Mesothelial cell of epicardium (in vitro differentiated cells): ENCODE measurements at regions not wholly inside any gene's neighbourhood (a gene's known extent, or its start where the extent isn't known, plus 50 kb on each side); places are given as distances from the start of the nearest gene placed in this dataset.
A peak's percentile ranks its signal among the peaks of the same experiment; 100 is the strongest.

ENCODE experiments used
- DNase-seq, 2 experiments: peaks; one replicate each; pipeline ENCODE4 v3.0.0; 2021; ENCODE audit warnings: low spot score in 2 of 2; ENCODE audit not compliant: unreplicated experiment in 2 of 2
- H3K27ac Mint-ChIP-seq: 2 replicates; pipeline ENCODE4 v1.8.0; 2021; ENCODE audit warnings: mixed read lengths
- H3K27me3 Mint-ChIP-seq: 2 replicates; pipeline ENCODE4 v1.8.0; 2021; ENCODE audit warnings: low read depth, mixed read lengths
- H3K36me3 Mint-ChIP-seq: 2 replicates; pipeline ENCODE4 v1.8.0; 2021; ENCODE audit warnings: mixed read lengths
- H3K4me1 Mint-ChIP-seq: 2 replicates; pipeline ENCODE4 v1.8.0; 2021; ENCODE audit warnings: mixed read lengths
- H3K4me3 Mint-ChIP-seq: 2 replicates; pipeline ENCODE4 v1.8.0; 2021; ENCODE audit warnings: mild to moderate bottlenecking, moderate library complexity, mixed read lengths
- H3K9me3 Mint-ChIP-seq: 2 replicates; pipeline ENCODE4 v1.8.0; 2021; ENCODE audit warnings: mixed read lengths
- CTCF ChIP-seq: fragments of 200-600 bp; sonication (generic); IDR thresholded peaks from one replicate; pipeline ENCODE4 v1.5.0; 2021; ENCODE audit warnings: antibody characterized with exemption; ENCODE audit not compliant: unreplicated experiment

GRCh38 chr7:70940597-70940996 is 191.3 kb upstream of the GALNT17 start:
- no peak for TF ChIP-seq CTCF
- Mint-ChIP-seq H3K4me1 (no peaks in the 10 kb centered on the region), H3K27ac (no peak overlapping the region), H3K9me3 (no peaks in the 10 kb centered on the region), H3K4me3 (no peak overlapping the region), H3K27me3 (peaks cover 17% of the 10 kb centered on the region), H3K36me3 (no peaks in the 10 kb centered on the region)
- peak in 1 of 2 experiments; percentile 19 for DNase-seq

- DNase-seq: peak in 1 of 2 experiments; percentile 31
- H3K9me3 Mint-ChIP-seq: peaks cover 5% of the 10 kb centered on the region
- H3K4me1 Mint-ChIP-seq: no peaks in the 10 kb centered on the region
- TF ChIP-seq CTCF: no peak
- no peak overlapping the region for H3K4me3 Mint-ChIP-seq
- H3K27me3 Mint-ChIP-seq: peaks cover 20% of the 10 kb centered on the region
- no peak overlapping the region for H3K27ac Mint-ChIP-seq
- no peaks in the 10 kb centered on the region for H3K36me3 Mint-ChIP-seq
These were observed 189.2 kb upstream of the GALNT17 start for GRCh38 chr7:70942791-70943190.

- no peak for TF ChIP-seq CTCF
- Mint-ChIP-seq H3K4me3 (no peak overlapping the region), H3K27ac (no peak overlapping the region), H3K27me3 (peaks cover 19% of the 10 kb centered on the region), H3K4me1 (no peaks in the 10 kb centered on the region), H3K9me3 (peaks cover 13% of the 10 kb centered on the region), H3K36me3 (no peaks in the 10 kb centered on the region)
- DNase-seq: peak in 1 of 2 experiments; percentile 22
These were observed 187.4 kb upstream of the GALNT17 start for GRCh38 chr7:70944516-70944915.

- no peak overlapping the region for H3K27ac Mint-ChIP-seq
- H3K36me3 Mint-ChIP-seq: no peaks in the 10 kb centered on the region
- no peak for TF ChIP-seq CTCF
- no peak overlapping the region for H3K4me3 Mint-ChIP-seq
- H3K27me3 Mint-ChIP-seq: peaks cover 19% of the 10 kb centered on the region
- H3K4me1 Mint-ChIP-seq: no peaks in the 10 kb centered on the region
- peaks cover 13% of the 10 kb centered on the region for H3K9me3 Mint-ChIP-seq
- DNase-seq: peak in 1 of 2 experiments; percentile 7
These were observed 184.8 kb upstream of the GALNT17 start for GRCh38 chr7:70947181-70947580.

- no peak overlapping the region for H3K27ac Mint-ChIP-seq
- DNase-seq: no peak
- H3K4me3 Mint-ChIP-seq: no peak overlapping the region
- H3K4me1 Mint-ChIP-seq: peaks cover 17% of the 10 kb centered on the region
- H3K36me3 Mint-ChIP-seq: no peaks in the 10 kb centered on the region
- H3K27me3 Mint-ChIP-seq: peaks cover 7% of the 10 kb centered on the region
- peaks cover 13% of the 10 kb centered on the region for H3K9me3 Mint-ChIP-seq
- no peak for TF ChIP-seq CTCF
These were observed 182.1 kb upstream of the GALNT17 start for GRCh38 chr7:70949862-70950261.
